HUES48 (cell line): ENCODE measurements at regions not wholly inside any gene's neighbourhood (a gene's known extent, or its start where the extent isn't known, plus 50 kb on each side); places are given as distances from the start of the nearest gene placed in this dataset.
"Not testable (repeated sequence)": the region's sequence is repeated elsewhere in the genome, so short reads cannot be mapped to it uniquely, and the experiment has no call there.

ENCODE experiments used
- H3K27ac ChIP-seq: one replicate; pipeline ENCODE4 v1.7.0; 2013; ENCODE audit warnings: low read depth, low read length, inconsistent platforms
- H3K27me3 ChIP-seq: 2 replicates; pipeline ENCODE4 v1.6.1; 2013; ENCODE audit warnings: mild to moderate bottlenecking, low read length; ENCODE audit not compliant: control insufficient read depth, insufficient read depth
- H3K36me3 ChIP-seq: 2 replicates; pipeline ENCODE4 v1.6.1; 2013; ENCODE audit warnings: low read length; ENCODE audit not compliant: control insufficient read depth, insufficient read depth
- H3K4me1 ChIP-seq: 2 replicates; pipeline ENCODE4 v1.6.1; 2013; ENCODE audit warnings: mild to moderate bottlenecking, low read length; ENCODE audit not compliant: control insufficient read depth, insufficient read depth
- H3K4me3 ChIP-seq: 2 replicates; pipeline ENCODE4 v1.5.1; 2013; ENCODE audit warnings: mild to moderate bottlenecking, low read depth, low read length
- H3K9ac ChIP-seq: 2 replicates; pipeline ENCODE4 v1.6.1; 2013; ENCODE audit warnings: mild to moderate bottlenecking, low read depth, low read length, moderate library complexity
- H3K9me3 ChIP-seq: 2 replicates; pipeline ENCODE4 v1.6.1; 2013; ENCODE audit warnings: low read length; ENCODE audit not compliant: control insufficient read depth, insufficient read depth

DNA sequence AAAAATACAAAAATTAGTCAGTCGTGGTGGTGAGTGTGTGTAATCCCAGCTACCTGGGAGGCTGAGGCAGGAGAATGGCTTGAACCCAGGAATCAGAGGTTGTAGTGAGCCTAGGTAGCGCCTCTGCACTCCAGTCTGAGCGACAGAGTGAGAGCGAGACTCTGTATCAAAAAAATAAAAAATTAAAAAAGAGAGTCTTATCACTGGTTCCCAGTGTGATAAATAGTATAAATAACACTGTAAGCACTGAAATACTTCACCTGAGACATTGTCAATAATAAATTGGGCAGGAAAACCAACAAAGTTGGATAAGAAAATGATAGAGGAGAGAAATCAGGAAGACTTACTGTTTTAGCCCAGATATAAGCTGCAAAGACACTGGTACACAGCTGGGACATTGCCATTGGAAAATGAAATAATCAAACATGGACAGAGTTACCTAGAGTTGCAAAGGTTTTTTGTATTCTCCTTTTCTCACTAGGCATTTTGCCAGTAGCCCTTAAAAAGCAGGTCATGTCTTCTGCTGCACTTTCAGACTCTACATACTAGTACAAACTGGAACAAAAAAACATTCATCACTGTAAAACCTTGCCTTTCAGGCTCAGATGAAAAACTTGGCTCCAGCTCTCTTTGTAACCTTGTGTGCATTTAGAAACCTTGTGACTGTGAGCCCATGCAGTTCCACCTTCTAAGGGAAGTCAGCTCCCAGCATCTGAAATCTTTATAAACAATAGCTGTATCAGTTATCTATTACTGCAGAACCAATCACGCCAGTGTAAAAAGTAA, 55.0 kb upstream of the PPP1R2C start:
- Histone ChIP-seq H3K9ac (no peak overlapping the region), H3K27ac (no peak overlapping the region), H3K9me3 (peaks cover 8% of the 10 kb centered on the region; the same call in 1 of the 2 replicates), H3K4me1 (peaks cover 11% of the 10 kb centered on the region), H3K36me3 (no peaks in the 10 kb centered on the region), H3K27me3 (no peaks in the 10 kb centered on the region), H3K4me3 (no peak overlapping the region)

DNA sequence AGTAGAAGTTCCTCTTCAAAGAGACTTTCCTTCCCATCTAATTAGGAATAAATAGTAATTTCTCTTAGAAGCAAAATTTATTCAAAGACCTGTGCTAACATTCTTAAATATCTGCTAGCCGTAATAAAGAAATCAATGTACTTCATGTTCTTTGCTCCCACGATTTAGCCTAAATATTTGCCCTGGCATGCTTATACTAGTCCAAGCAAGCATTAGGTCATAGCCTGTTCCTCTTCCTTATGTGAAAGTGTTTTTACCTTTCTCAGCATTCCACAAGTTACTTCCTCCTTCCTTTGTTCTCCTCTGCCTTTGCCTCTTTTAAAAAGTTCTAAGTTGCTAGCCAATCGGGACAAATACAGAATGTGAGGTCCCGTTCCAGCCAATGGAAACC, 55.6 kb upstream of the PPP1R2C start:
- H3K9ac ChIP-seq, H3K27me3 ChIP-seq, H3K4me3 ChIP-seq, H3K27ac ChIP-seq, H3K9me3 ChIP-seq, H3K36me3 ChIP-seq: not testable (repeated sequence)
- peaks cover 12% of the 10 kb centered on the region for H3K4me1 ChIP-seq

DNA sequence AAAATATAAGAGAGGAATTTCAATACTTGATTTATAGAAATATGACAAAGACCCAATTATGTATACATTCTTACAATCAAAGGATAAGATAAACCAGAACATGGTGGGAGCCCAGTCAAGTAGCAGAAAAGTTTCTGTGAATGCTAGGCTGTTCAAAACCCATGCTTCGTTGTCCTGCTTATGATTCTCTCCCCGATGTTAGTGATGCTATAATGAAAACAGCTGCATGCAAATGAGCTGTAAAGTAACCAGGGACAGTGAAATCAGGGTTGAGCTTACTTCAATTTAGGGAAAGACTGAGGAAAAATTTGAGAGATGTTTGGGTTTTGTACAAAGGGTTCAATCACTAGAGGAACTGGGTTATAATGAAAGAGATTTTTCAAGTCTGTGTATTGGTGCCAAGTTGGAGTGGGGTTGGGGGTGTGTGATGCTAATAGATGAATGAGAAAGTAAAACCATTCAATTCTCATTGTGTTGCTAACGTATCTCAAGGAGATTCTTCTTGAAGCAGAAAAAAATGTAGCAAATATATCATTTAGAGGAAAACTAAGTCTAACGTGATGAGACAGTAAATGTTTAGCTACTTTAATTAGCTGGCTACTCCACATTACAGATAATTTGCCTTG, 59.3 kb upstream of the PPP1R2C start:
- Histone ChIP-seq H3K36me3 (no peaks in the 10 kb centered on the region), H3K4me3 (no peak overlapping the region), H3K27ac (no peak overlapping the region), H3K9me3 (peaks cover 3% of the 10 kb centered on the region; the same call in 1 of the 2 replicates), H3K4me1 (peaks cover 12% of the 10 kb centered on the region), H3K9ac (no peak overlapping the region), H3K27me3 (no peaks in the 10 kb centered on the region)

DNA sequence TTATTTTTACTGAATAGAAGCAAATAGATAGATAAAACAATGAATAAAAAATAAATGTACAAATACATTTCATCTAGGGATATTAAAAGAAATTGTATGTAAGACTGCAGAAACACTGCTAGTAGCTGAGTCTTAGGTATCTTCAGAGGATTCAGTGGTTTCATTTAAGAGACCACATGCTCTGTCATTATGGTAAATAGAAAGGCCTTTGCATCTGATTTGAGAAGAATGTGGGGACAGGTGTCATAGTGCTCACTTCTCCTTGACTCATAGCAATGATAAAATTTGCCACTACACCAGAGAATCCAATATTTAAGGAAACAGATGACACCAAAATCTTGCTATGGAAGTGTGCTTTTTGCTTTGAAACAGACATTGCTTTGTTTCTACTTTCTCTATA, 59.8 kb upstream of the PPP1R2C start:
- no peak overlapping the region for H3K9ac ChIP-seq
- peaks cover 3% of the 10 kb centered on the region; the same call in 1 of the 2 replicates for H3K9me3 ChIP-seq
- H3K4me1 ChIP-seq = peaks cover 12% of the 10 kb centered on the region
- H3K36me3 ChIP-seq = no peaks in the 10 kb centered on the region
- H3K27me3 ChIP-seq = no peaks in the 10 kb centered on the region
- H3K27ac ChIP-seq = no peak overlapping the region
- H3K4me3 ChIP-seq = no peak overlapping the region

DNA sequence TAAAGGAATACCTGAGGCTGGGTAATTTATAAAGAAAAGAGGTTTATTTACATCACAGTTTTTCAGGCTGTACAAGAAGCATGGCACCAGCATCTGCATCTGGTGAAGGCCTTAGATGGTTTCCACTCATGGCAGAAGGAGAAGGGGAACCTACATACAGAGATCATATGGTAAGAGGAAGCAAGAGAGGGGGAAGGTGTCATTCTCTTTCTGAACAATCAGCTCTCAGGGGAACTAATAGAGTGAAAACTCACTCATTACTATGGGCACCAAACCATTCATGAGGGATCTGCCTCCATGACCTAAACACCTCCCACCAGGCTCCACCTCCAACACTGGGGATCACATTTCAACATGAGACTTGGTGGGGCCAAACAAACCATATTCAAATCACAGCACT, 61.7 kb upstream of the PPP1R2C start:
- H3K36me3 ChIP-seq = no peaks in the 10 kb centered on the region

DNA sequence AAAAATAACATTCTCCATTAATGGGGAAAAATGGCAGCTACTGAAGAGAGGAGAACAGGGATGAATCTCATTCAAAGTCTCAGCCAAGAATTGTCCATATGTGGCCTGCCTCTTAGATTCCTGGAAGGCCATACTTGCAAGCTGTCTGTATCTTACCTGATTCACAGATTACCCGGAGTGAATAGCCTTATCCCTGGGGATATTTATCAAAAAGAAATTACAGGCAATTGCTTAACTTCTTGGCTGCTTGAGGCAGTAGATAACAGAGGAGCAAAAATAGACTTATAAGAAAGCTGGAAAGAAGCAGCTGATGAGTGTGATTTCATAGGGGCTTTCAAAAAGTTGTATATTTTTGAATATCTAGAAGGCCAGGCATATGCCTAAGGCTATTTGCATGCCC, 68.8 kb upstream of the PPP1R2C start:
- H3K27me3 ChIP-seq = no peaks in the 10 kb centered on the region
- peaks cover 3% of the 10 kb centered on the region; the same call in 1 of the 2 replicates for H3K9me3 ChIP-seq
- H3K36me3 ChIP-seq = no peaks in the 10 kb centered on the region
- no peak overlapping the region for H3K9ac ChIP-seq
- H3K4me1 ChIP-seq = no peaks in the 10 kb centered on the region
- H3K27ac ChIP-seq = no peak overlapping the region
- H3K4me3 ChIP-seq = no peak overlapping the region

More for the DNA sequence above, 61.7 kb upstream of the PPP1R2C start:
- H3K27me3 ChIP-seq = no peaks in the 10 kb centered on the region
- peaks cover 3% of the 10 kb centered on the region; the same call in 1 of the 2 replicates for H3K9me3 ChIP-seq
- no peak overlapping the region for H3K9ac ChIP-seq
- H3K4me3 ChIP-seq = no peak overlapping the region
- peaks cover 12% of the 10 kb centered on the region for H3K4me1 ChIP-seq
- no peak overlapping the region for H3K27ac ChIP-seq

DNA sequence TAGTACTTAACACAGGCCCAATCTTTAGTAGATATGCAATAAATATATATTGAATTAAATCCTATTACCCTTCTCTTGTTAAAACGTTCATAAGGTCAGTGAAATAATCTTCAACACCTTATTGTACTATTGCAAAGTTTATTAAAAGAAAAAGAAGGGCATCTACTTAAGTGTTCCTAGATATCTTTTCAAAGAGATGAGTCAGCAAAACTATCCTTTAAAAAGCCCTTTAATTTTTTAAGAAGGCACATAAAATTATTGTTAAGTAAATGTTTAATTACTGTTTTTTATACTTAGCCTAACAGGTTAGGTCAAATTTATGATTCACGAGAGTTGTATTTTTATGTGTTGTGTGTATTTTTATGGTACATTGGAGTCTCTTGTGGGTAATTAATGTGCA, 77.3 kb upstream of the PPP1R2C start:
- Histone ChIP-seq H3K27me3 (no peaks in the 10 kb centered on the region), H3K9ac (no peak overlapping the region), H3K27ac (no peak overlapping the region), H3K4me1 (no peaks in the 10 kb centered on the region), H3K4me3 (no peak overlapping the region), H3K9me3 (no peaks in the 10 kb centered on the region), H3K36me3 (no peaks in the 10 kb centered on the region)

DNA sequence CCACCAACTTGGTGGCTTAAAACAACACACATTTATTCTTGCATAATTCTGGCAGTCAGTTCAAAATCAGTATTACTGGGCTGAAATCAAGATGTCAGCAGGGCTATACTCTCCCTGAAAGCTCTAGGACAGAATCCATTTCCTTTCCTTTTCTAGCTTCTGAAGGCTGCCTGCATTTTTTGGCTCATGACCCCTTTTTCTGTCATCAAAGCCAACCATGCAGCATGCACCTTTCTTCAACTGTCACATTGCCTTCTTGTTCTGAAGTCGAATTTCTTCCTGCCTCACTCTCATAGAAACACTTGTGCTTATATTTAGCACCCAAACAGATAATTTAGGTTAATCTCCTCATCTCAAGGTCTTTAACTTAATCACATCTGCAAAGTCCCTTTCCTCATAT, 79.8 kb upstream of the PPP1R2C start:
- Histone ChIP-seq H3K4me1 (no peaks in the 10 kb centered on the region), H3K4me3 (no peak overlapping the region), H3K9me3 (no peaks in the 10 kb centered on the region), H3K9ac (no peak overlapping the region), H3K27ac (no peak overlapping the region), H3K27me3 (no peaks in the 10 kb centered on the region), H3K36me3 (no peaks in the 10 kb centered on the region)

DNA sequence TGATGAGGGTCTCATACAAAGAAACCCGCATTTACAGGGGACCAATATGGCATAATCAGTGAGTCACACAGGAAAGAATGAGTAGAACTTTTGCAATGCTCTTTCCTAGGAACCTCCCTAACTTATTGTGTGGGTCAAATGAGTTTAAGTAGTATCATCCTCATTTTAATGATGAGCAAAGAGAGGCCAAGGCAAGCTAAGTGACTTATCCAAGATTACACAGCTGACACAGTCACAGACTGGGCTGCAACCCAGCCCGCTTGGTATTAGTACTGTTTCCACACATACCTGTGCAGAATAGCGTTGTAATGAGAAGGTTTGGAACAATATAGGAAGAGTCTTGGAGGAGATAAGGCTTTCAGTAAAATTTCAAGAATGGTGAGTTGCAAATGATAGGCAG, 91.0 kb upstream of the PPP1R2C start:
- Histone ChIP-seq H3K27ac (no peak overlapping the region), H3K27me3 (no peaks in the 10 kb centered on the region), H3K9me3 (no peaks in the 10 kb centered on the region), H3K4me1 (no peaks in the 10 kb centered on the region), H3K9ac (no peak overlapping the region), H3K36me3 (no peaks in the 10 kb centered on the region), H3K4me3 (no peak overlapping the region)

DNA sequence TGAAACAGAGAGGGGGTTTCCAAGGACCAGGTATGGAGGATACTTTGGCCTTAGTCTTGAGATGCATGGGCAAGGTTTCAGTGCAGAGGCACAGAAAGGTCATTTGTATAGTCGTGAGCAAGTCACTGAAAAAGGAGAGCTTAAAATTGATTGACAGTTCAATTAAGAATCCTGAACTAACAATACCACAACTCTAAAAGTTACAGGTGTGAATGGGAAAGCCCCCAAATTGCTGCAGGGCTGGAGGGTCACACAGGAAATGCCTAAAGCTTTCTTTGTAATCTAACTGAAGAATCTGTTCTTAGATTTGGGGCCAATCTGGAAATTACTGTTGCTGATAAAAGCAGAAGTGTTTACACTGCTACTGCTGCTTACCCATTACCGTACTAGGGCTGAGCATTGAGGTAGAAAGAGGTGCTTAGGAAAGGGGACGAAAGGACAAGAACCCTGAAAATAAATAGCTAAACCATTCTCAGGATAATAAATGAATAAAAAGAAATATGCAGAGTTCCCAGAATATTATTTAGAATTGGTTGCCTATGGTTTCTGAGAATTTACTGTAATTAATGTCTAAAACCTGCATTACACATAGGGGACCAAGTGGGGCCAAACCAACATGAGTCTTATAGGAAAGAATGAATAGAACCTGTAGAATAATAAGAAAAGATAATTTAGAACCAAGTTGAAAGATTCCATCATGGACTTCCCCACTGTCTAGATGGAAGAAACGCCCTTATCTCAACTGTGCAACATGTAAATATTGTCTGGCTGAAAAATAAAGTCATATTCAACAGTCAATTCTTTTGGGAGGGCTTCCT, 91.9 kb upstream of the PPP1R2C start:
- no peak overlapping the region for H3K9ac ChIP-seq
- no peaks in the 10 kb centered on the region for H3K27me3 ChIP-seq
- H3K9me3 ChIP-seq = no peaks in the 10 kb centered on the region
- H3K27ac ChIP-seq = no peak overlapping the region
- no peaks in the 10 kb centered on the region for H3K4me1 ChIP-seq
- H3K4me3 ChIP-seq = no peak overlapping the region
- H3K36me3 ChIP-seq = no peaks in the 10 kb centered on the region

DNA sequence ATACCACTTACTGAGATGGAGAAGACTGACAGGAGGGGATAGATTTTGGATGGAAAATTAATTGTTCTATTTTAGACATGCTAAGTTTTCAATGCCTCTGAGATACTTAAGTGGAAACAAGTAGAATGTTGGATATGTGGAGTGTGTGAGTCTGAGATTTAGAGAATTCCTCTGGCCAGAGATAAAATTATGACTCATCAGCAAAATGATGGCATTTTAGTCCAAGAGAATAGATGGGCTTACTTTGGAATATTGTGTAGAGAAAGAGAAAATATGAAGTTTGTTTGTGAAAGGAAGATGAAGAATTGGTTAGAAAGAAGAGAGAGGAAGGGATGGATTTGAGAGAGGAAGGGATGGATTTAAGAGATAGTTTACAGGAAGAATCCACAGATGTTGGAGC, 108.6 kb upstream of the PPP1R2C start:
- Histone ChIP-seq H3K9ac (no peak overlapping the region), H3K9me3 (peaks cover 4% of the 10 kb centered on the region), H3K36me3 (no peaks in the 10 kb centered on the region), H3K27ac (no peak overlapping the region), H3K4me1 (no peaks in the 10 kb centered on the region), H3K27me3 (no peaks in the 10 kb centered on the region), H3K4me3 (no peak overlapping the region)
